A673 (cell line): ENCODE measurements at regions not wholly inside any gene's neighbourhood (a gene's known extent, or its start where the extent isn't known, plus 50 kb on each side); places are given as distances from the start of the nearest gene placed in this dataset.

Source experiments
- BruUV-seq: library from RNA; stranded (reverse); fragments of 400-500 nt; replicated peaks from 2 replicates; lab custom pipeline; 2021; lab: Mats Ljungman, UMichigan
- CTCF ChIA-PET: fragments of 300-600 bp; sonication (Branson Sonifier 250); formaldehyde crosslinking; loops from one replicate; lab custom pipeline; 2022; ENCODE audit warnings: antibody characterized with exemption; lab: Charles Lee
- POLR2A ChIA-PET: fragments of 300-600 bp; sonication (Branson Sonifier 250); formaldehyde crosslinking; loops from one replicate; lab custom pipeline; 2022; ENCODE audit warnings: antibody characterized with exemption; ENCODE audit not compliant: low non-redundant PET; lab: Charles Lee
- DNase-seq: peaks from one replicate; pipeline ENCODE4 v3.0.0-alpha.2; 2015; ENCODE audit warnings: low spot score
- H3K27ac ChIP-seq: fragments of 200-600 bp; sonication (generic); 2 replicates; pipeline ENCODE4 v1.5.1; 2016; ENCODE audit warnings: mixed run types, low read depth, mild to moderate bottlenecking, mixed read lengths, antibody characterized with exemption, low read length; ENCODE audit not compliant: poor library complexity, severe bottlenecking
- H3K27me3 ChIP-seq: fragments of 200-600 bp; sonication (generic); replicated peaks from 2 replicates; pipeline ENCODE4 v1.6.1; 2017; ENCODE audit warnings: mixed run types, low read depth, mild to moderate bottlenecking, mixed read lengths, antibody characterized with exemption, low read length; ENCODE audit not compliant: insufficient read depth, poor library complexity
- H3K36me3 ChIP-seq: fragments of 200-600 bp; sonication (generic); 2 replicates; pipeline ENCODE4 v1.6.1; 2016; ENCODE audit warnings: mixed run types, mild to moderate bottlenecking, mixed read lengths, antibody characterized with exemption, low read length; ENCODE audit not compliant: insufficient read depth, poor library complexity, severe bottlenecking
- H3K4me1 ChIP-seq: fragments of 200-600 bp; sonication (generic); 2 replicates; pipeline ENCODE4 v1.6.1; 2017; ENCODE audit warnings: mixed run types, mild to moderate bottlenecking, mixed read lengths, antibody characterized with exemption, low read length; ENCODE audit not compliant: insufficient read depth, poor library complexity, severe bottlenecking
- H3K4me3 ChIP-seq: fragments of 200-600 bp; sonication (generic); 2 replicates; pipeline ENCODE4 v1.5.1; 2016; ENCODE audit warnings: low read depth, mixed run types, mild to moderate bottlenecking, mixed read lengths, low read length; ENCODE audit not compliant: poor library complexity, severe bottlenecking
- H3K9me3 ChIP-seq: fragments of 200-600 bp; sonication (generic); 2 replicates; pipeline ENCODE4 v1.6.1; 2016; ENCODE audit warnings: mixed run types, low read depth, mild to moderate bottlenecking, mixed read lengths, antibody characterized with exemption, low read length; ENCODE audit not compliant: poor library complexity, severe bottlenecking
- CTCF ChIP-seq: fragments of 300-800, 200-600 bp; sonication (generic); conservative IDR thresholded peaks from 2 replicates; pipeline ENCODE4 v1.5.1; 2017; ENCODE audit warnings: low read depth, mild to moderate bottlenecking, antibody characterized with exemption, low read length, moderate library complexity, mixed read lengths
- EZH2 ChIP-seq: fragments of 200-600 bp; sonication (generic); IDR thresholded peaks from 2 replicates; pipeline ENCODE4 v1.6.1; 2017; ENCODE audit warnings: borderline replicate concordance, low read depth, mild to moderate bottlenecking, mixed read lengths, antibody characterized with exemption, low read length; ENCODE audit not compliant: poor library complexity, severe bottlenecking
- intact Hi-C: fragments of 100-400 bp; cut with micrococcal nuclease; formaldehyde crosslinking; loops from one replicate; pipeline ENCODE4 v1.10.0; 2022; ENCODE audit not compliant: unreplicated experiment

- H3K4me1 ChIP-seq = peaks cover 7% of the 10 kb centered on the region
- H3K4me3 ChIP-seq = no peak overlapping the region
- no peaks in the 10 kb centered on the region for H3K9me3 ChIP-seq
- BruUV-seq = no TSS peak
- POLR2A ChIA-PET = no interaction called here
- no peak overlapping the region for H3K27ac ChIP-seq
- H3K27me3 ChIP-seq = no peaks in the 10 kb centered on the region
- no peak for DNase-seq
- TF ChIP-seq EZH2 (no peak), CTCF (no peak)
- intact Hi-C loops = no loop called here
- no peaks in the 10 kb centered on the region for H3K36me3 ChIP-seq
- CTCF ChIA-PET = no interaction called here
Observed at GRCh38 chr9:31606678-31607077, 777.8 kb upstream of the ACO1 start.

- POLR2A ChIA-PET = no interaction called here
- H3K27ac ChIP-seq = no peak overlapping the region
- TF ChIP-seq EZH2 (no peak), CTCF (no peak)
- intact Hi-C loops = no loop called here
- no peaks in the 10 kb centered on the region for H3K36me3 ChIP-seq
- DNase-seq = no peak
- H3K4me3 ChIP-seq = no peak overlapping the region
- no TSS peak for BruUV-seq
- CTCF ChIA-PET = no interaction called here
- H3K9me3 ChIP-seq = no peaks in the 10 kb centered on the region
- H3K27me3 ChIP-seq = no peaks in the 10 kb centered on the region
- peaks cover 7% of the 10 kb centered on the region for H3K4me1 ChIP-seq
Observed at GRCh38 chr9:31608416-31608815, 776.0 kb upstream of the ACO1 start.

- CTCF ChIA-PET = no interaction called here
- H3K27ac ChIP-seq = no peak overlapping the region
- POLR2A ChIA-PET = no interaction called here
Observed at GRCh38 chr9:31608881-31609280, 775.6 kb upstream of the ACO1 start.

More at GRCh38 chr9:31608881-31609280, 775.6 kb upstream of the ACO1 start:
- Histone ChIP-seq H3K4me3 (no peak overlapping the region), H3K4me1 (peaks cover 7% of the 10 kb centered on the region), H3K36me3 (no peaks in the 10 kb centered on the region), H3K27me3 (no peaks in the 10 kb centered on the region), H3K9me3 (no peaks in the 10 kb centered on the region)
- intact Hi-C loops = no loop called here
- TF ChIP-seq CTCF (no peak), EZH2 (no peak)
- BruUV-seq = no TSS peak
- DNase-seq = no peak
